Heart right ventricle (tissue), 16 donors: ENCODE measurements at regions not wholly inside any gene's neighbourhood (a gene's known extent, or its start where the extent isn't known, plus 50 kb on each side); places are given as distances from the start of the nearest gene placed in this dataset.

ENCODE experiments used
- ATAC-seq, 8 donors: fragments of 200-7000 bp; cut with Tn5 transposase; one replicate each; pipeline ENCODE4 v1.9.1; 2020; ENCODE audit warnings: mild to moderate bottlenecking in 8 of 8, moderate library complexity in 8 of 8, moderate number of reproducible peaks in 1 of 8
- DNase-seq, 2 donors: peaks; one replicate each; pipeline ENCODE4 v3.0.0-alpha.2; 2020
- H3K27ac ChIP-seq, 10 donors: fragments of 200-600 bp; sonication (generic) in 2 of 10; one replicate each; pipeline versions ENCODE4 v1.5.0 to v1.8.0; 2020 to 2022; ENCODE audit warnings: mild to moderate bottlenecking in 3 of 10
- H3K27me3 ChIP-seq, 7 donors: fragments of 200-600 bp; one replicate each; pipeline ENCODE4 v1.8.0; 2021 to 2022; ENCODE audit warnings: mild to moderate bottlenecking in 2 of 7
- H3K36me3 ChIP-seq, 9 donors: fragments of 200-600 bp; sonication (generic) in 1 of 9; one replicate each; pipeline versions ENCODE4 v1.5.0 to v1.8.0; 2020 to 2022; ENCODE audit warnings: mild to moderate bottlenecking in 2 of 9
- H3K4me1 ChIP-seq, 9 donors: fragments of 200-600 bp; sonication (generic) in 1 of 9; one replicate each; pipeline versions ENCODE4 v1.5.0 to v1.8.0; 2020 to 2022; ENCODE audit warnings: mild to moderate bottlenecking in 4 of 9
- H3K4me3 ChIP-seq, 10 donors: fragments of 200-600 bp; sonication (generic) in 2 of 10; one replicate each; pipeline versions ENCODE4 v1.5.0 to v1.8.0; 2020 to 2022; ENCODE audit warnings: mild to moderate bottlenecking in 7 of 10, moderate library complexity in 2 of 10
- H3K9me3 ChIP-seq, 11 donors: fragments of 200-600 bp in 10 of 11; sonication (generic) in 2 of 11; one replicate each; pipeline versions ENCODE4 v1.5.0 to v1.8.0; 2013 to 2022; ENCODE audit warnings: mild to moderate bottlenecking in 2 of 11, control low read depth in 1 of 11, moderate library complexity in 1 of 11
- WGBS, 2 donors: extraction: QIAGEN DNeasy Blood & Tissue Kit; methylation state at CpG; one replicate each; pipeline ENCODE4 v1.1.7; 2013; ENCODE audit warnings: inconsistent platforms in 1 of 2; 5-methylcytosine and 5-hydroxymethylcytosine counted together
- intact Hi-C, 10 donors: fragments of 100-400 bp; cut with DNase I; formaldehyde crosslinking; loops; one replicate each; pipeline versions ENCODE4 v1.11.1 to v1.14.2; 2022
- TF ChIP-seq, protein P1 (sequence below), 9 donors: fragments of 200-600 bp; sonication (generic) in 2 of 9; IDR thresholded peaks; one replicate each; pipeline versions ENCODE4 v1.5.0 to v1.8.0; 2021 to 2022; ENCODE audit warnings: antibody characterized with exemption in 9 of 9, mild to moderate bottlenecking in 5 of 9, moderate library complexity in 1 of 9
- donor health status: Arrhythmogenic right ventricular cardiomyopathy.
- donor health status: ischemic (EF 13 %, LVEDD 7.1; RV severe dilation, severe dysfunction).
- donor health status: healthy with polysubstance abuse.
- donor health status: DM: no; HTN: yes; CAD: no.
- donor health status: DM: no; HTN: no; CAD: no.
- donor health status: ischemic (EF 25% LVEDD 6.9; RV normal size, moderate dysfunction).
- donor health status: ischemic (EF 25% LVEDD 5.7; RV mildly dilated, moderate dysfunction).
- donor health status: healthy.
- donor health status: DM: yes; HTN: yes; CAD: no.
- donor health status: Ischemic cardiomyopathy.
- donor health status: ischemic (EF 35%, LVEDD 5.7; RV mildly dilated, moderate dysfunction).
- donor health status: nonischemic (EF 11% LVEDD 7.7; RV severe dilation, severe dysfunction).
- donor health status: DM: yes; HTN: yes; CAD: no.
- donor health status: PGD.
- donor health status: ischemic (EF 29% LVEDD 5.4; RV normal size, mild dysfunction).
- donor health status: nonischemic (EF 23%, LVEDD 6.1; RV moderate dilation, normal function).

DNA sequence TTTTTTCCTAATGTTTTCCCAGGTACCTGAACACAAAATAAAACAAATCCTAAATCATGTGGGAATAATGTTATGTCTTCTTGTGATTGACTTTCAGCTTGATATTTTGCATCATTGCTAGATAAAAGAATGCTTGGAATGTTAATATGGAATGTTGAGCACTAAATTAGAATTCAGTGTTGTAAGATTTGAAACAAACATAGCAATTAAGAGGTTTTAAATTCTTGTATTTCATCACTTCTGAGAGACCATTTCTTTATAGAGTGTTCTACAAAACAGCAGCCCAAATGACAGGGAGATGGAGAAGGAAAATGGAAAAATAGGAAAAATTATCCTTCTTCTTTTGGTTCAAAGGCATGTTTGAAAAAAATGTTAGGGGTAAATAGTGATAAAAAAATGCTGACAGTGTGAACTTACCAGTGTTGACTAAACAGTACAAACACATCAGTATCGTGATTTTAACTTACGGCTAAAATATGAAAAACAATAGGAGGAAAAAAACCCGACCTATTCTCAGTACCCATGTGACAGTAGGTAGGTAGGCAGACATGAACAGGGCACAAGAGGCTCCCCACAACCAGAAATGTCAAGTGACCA lies 102.6 kb upstream of the PDE5A start:
- H3K4me3 ChIP-seq = no peak overlapping the region
- WGBS, 2 donors = 59 to 65% methylated on average over 3 of the region's 3 CpGs
- ATAC-seq (no peak), DNase-seq (no peak)
- intact Hi-C loops = loop anchor here in 1 of 10 donors (5.0 kb wide), 1 partner anchor 104 kb away; the partner anchor contains the start of gene PDE5A
- H3K4me1 ChIP-seq = peaks cover 9 to 59% (median 27%) of the 10 kb centered on the region in 9 donors
- TF ChIP-seq, protein P1, sequence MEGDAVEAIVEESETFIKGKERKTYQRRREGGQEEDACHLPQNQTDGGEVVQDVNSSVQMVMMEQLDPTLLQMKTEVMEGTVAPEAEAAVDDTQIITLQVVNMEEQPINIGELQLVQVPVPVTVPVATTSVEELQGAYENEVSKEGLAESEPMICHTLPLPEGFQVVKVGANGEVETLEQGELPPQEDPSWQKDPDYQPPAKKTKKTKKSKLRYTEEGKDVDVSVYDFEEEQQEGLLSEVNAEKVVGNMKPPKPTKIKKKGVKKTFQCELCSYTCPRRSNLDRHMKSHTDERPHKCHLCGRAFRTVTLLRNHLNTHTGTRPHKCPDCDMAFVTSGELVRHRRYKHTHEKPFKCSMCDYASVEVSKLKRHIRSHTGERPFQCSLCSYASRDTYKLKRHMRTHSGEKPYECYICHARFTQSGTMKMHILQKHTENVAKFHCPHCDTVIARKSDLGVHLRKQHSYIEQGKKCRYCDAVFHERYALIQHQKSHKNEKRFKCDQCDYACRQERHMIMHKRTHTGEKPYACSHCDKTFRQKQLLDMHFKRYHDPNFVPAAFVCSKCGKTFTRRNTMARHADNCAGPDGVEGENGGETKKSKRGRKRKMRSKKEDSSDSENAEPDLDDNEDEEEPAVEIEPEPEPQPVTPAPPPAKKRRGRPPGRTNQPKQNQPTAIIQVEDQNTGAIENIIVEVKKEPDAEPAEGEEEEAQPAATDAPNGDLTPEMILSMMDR (IDR thresholded peaks at IDR 0.05) = no peak
- no peaks in the 10 kb centered on the region for H3K36me3 ChIP-seq
- H3K27me3 ChIP-seq = no peaks in the 10 kb centered on the region
- peak overlapping the region in 4 of 10 donors; percentile 52 to 68 (median 60) for H3K27ac ChIP-seq
- peaks cover 0 to 9% (median 0%) of the 10 kb centered on the region in 11 donors for H3K9me3 ChIP-seq

DNA sequence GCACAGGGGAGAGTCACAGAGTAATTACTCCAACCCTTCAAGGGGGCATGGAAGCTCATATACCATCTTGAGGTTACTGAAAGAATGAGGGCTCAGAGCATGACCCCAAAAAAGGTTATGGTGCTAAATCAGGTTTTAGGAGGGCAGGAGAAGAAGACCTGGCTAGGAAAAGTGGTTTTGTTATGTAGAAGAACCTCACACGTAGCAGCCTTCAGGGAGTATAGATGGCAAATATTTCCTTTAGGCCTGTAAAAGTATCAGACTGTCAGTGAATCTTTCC lies 102.0 kb upstream of the PDE5A start:
- Histone ChIP-seq H3K4me1 (peaks cover 9 to 59% (median 31%) of the 10 kb centered on the region in 9 donors), H3K4me3 (no peak overlapping the region), H3K27me3 (no peaks in the 10 kb centered on the region), H3K27ac (peak overlapping the region in 7 of 10 donors; percentile 28 to 68 (median 52)), H3K36me3 (no peaks in the 10 kb centered on the region), H3K9me3 (peaks cover 0 to 9% (median 0%) of the 10 kb centered on the region in 11 donors)
- DNase-seq (no peak), ATAC-seq (no peak)
- WGBS, 2 donors = 32 to 50% methylated on average over 1 of the region's 1 CpG
- TF ChIP-seq, protein P1 (IDR thresholded peaks at IDR 0.05) = no peak
- intact Hi-C loops = loop anchor here in 1 of 10 donors (5.0 kb wide), 1 partner anchor 103 kb away; the partner anchor contains the start of gene PDE5A

DNA sequence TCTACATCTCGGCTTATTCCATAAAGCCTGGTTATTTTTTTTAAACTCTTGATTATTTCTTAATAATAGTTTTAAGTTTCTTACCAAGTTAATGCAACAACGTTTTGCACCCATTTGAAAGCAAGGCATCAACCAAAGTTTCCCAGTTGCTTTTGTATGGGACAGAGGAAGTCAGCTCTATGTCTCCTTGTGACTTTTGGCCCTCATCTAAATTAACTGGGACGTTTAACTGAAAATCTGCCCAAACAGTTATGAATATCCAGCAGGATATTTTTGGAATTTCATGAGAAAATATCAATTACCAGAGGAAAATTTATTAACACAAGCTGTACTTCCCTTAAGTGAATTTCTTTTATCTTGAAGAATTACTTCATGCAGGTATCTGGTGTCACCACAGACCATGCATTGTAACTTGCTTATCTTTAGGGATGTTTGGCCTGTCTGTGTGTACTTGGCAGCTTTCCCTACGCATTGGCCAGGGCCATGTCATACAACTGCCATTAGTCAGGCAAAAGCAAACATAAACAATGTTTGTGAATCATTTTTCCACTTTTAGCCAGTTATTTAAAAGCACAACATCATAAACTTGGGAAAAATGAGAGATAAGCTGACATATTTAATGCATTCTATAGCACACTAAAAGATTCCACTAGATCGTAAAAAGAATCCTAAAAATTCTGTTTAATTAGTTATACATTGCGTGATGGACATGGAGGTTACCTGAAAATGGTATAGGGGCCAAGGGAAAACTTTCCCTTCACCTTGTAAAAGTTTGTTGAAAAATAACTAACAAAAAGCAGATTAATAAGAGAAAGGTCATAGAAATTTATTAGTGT lies 101.4 kb upstream of the PDE5A start:
- H3K4me1 ChIP-seq = peaks cover 7 to 59% (median 31%) of the 10 kb centered on the region in 9 donors
- no peaks in the 10 kb centered on the region for H3K36me3 ChIP-seq
- ATAC-seq = peak in 6 of 8 donors; percentile 58 to 90 (median 75)
- H3K9me3 ChIP-seq = peaks cover 0 to 9% (median 0%) of the 10 kb centered on the region in 11 donors
- peak overlapping the region in 7 of 10 donors; percentile 28 to 68 (median 52) for H3K27ac ChIP-seq
- peak in 1 of 2 donors; percentile 55 for DNase-seq
- H3K4me3 ChIP-seq = no peak overlapping the region
- TF ChIP-seq, protein P1 (IDR thresholded peaks at IDR 0.05) = no peak
- intact Hi-C loops = loop anchor here in 1 of 10 donors (5.0 kb wide), 1 partner anchor 103 kb away; the partner anchor contains the start of gene PDE5A
- 45 to 49% methylated on average over 6 of the region's 6 CpGs for WGBS, 2 donors
- no peaks in the 10 kb centered on the region for H3K27me3 ChIP-seq

DNA sequence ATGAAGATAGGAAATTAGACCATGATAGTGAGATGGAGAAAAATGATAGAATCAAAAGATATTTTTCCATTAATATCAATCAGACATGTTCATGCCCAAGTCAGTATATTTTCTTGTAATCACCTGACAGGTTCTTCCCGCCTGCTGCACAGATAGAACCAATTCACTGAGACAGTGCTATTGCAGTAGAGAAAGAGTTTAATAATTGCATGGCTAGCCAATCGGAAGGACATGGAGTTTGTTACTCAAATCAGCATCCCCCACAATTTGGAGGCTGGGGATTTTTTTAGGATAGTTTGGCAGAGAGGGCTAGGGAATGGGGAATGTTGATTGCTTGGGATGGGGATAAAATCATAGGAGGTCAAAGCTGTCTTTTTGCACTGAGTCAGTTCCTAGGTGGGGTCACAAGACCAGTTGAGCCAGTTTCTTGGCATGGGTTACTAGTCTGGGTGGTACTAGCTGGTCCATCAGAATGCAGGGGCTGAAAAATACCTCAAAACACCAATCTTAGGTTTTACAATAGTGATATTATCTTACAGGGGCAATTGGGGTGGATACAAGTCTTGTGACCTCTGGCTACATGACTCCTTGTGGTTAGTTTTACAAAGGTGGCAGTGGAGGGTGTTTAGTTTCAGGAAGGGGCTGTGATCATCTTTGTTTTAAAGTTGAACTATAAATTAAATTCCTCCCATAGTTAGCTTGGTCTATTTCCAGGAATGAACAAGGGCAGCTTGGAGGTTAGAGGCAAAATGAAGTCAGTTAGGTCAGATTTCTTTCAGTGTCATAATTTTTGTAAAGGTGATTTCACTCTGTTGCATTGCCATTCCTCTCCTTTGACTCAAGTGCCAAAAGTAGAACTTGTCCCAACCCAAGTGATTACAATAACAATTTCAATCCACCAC lies 100.3 kb upstream of the PDE5A start:
- ATAC-seq = peak in 1 of 8 donors; percentile 49

More for the DNA sequence above, 100.3 kb upstream of the PDE5A start:
- Histone ChIP-seq H3K36me3 (no peaks in the 10 kb centered on the region), H3K4me1 (peaks cover 3 to 51% (median 25%) of the 10 kb centered on the region in 9 donors), H3K9me3 (peaks cover 0 to 9% (median 0%) of the 10 kb centered on the region in 11 donors), H3K4me3 (no peak overlapping the region), H3K27ac (peak overlapping the region in 5 of 10 donors; percentile 33 to 68 (median 53)), H3K27me3 (no peaks in the 10 kb centered on the region)
- DNase-seq = no peak
- intact Hi-C loops = no loop called here
- TF ChIP-seq, protein P1 (IDR thresholded peaks at IDR 0.05) = no peak
- 76 to 96% methylated on average over 2 of the region's 2 CpGs for WGBS, 2 donors
